Glomerular visceral epithelial cell (primary cell): ENCODE measurements at regions not wholly inside any gene's neighbourhood (a gene's known extent, or its start where the extent isn't known, plus 50 kb on each side); places are given as distances from the start of the nearest gene placed in this dataset.

Experiments
- DNase-seq: peaks from one replicate; pipeline ENCODE4 v3.0.0-alpha.2; 2016; ENCODE audit errors: extremely low spot score

- no peak for DNase-seq
Observed at GRCh38 chr7:156157409-156158012, 345.2 kb upstream of the SHH start.

GRCh38 chr7:156156734-156157408, 344.6 kb upstream of the SHH start:
- DNase-seq: peak; percentile 25

GRCh38 chr7:156155988-156156733, 343.9 kb upstream of the SHH start:
- DNase-seq: no peak

- no peak for DNase-seq
Observed at GRCh38 chr7:156153590-156153989, 341.3 kb upstream of the SHH start.

GRCh38 chr7:156152390-156152789, 340.1 kb upstream of the SHH start:
- peak; percentile 15 for DNase-seq

- peak; percentile 3 for DNase-seq
Observed at GRCh38 chr7:156151658-156152057, 339.4 kb upstream of the SHH start.

- no peak for DNase-seq
Observed at GRCh38 chr7:156151078-156151477, 338.8 kb upstream of the SHH start.

- no peak for DNase-seq
Observed at GRCh38 chr7:156148995-156149394, 336.7 kb upstream of the SHH start.

- DNase-seq: no peak
Observed at GRCh38 chr7:156148547-156148946, 336.3 kb upstream of the SHH start.

GRCh38 chr7:156147756-156148504, 335.7 kb upstream of the SHH start:
- DNase-seq: no peak

GRCh38 chr7:156147104-156147503, 334.8 kb upstream of the SHH start:
- DNase-seq: no peak

GRCh38 chr7:156145996-156146395, 333.7 kb upstream of the SHH start:
- DNase-seq: no peak

GRCh38 chr7:156145184-156145583, 332.9 kb upstream of the SHH start:
- no peak for DNase-seq

- DNase-seq: no peak
Observed at GRCh38 chr7:156143683-156144082, 331.4 kb upstream of the SHH start.

- no peak for DNase-seq
Observed at GRCh38 chr7:156143158-156143557, 330.9 kb upstream of the SHH start.

- no peak for DNase-seq
Observed at GRCh38 chr7:156141941-156142340, 329.7 kb upstream of the SHH start.

- DNase-seq: no peak
Observed at GRCh38 chr7:156140896-156141295, 328.6 kb upstream of the SHH start.

GRCh38 chr7:156140447-156140846, 328.2 kb upstream of the SHH start:
- DNase-seq: no peak

GRCh38 chr7:156139633-156140032, 327.4 kb upstream of the SHH start:
- DNase-seq: no peak

GRCh38 chr7:156139112-156139511, 326.8 kb upstream of the SHH start:
- no peak for DNase-seq

GRCh38 chr7:156131881-156132280, 319.6 kb upstream of the SHH start:
- no peak for DNase-seq

GRCh38 chr7:156129522-156129921, 317.3 kb upstream of the SHH start:
- DNase-seq: no peak
